GM21529 (cell line): ENCODE measurements at regions not wholly inside any gene's neighbourhood (a gene's known extent, or its start where the extent isn't known, plus 50 kb on each side); places are given as distances from the start of the nearest gene placed in this dataset.

Experiments
- ATAC-seq: cut with Tn5 transposase; IDR thresholded peaks from one replicate; pipeline ENCODE4 v1.9.1; 2021; ENCODE audit not compliant: unreplicated experiment

DNA sequence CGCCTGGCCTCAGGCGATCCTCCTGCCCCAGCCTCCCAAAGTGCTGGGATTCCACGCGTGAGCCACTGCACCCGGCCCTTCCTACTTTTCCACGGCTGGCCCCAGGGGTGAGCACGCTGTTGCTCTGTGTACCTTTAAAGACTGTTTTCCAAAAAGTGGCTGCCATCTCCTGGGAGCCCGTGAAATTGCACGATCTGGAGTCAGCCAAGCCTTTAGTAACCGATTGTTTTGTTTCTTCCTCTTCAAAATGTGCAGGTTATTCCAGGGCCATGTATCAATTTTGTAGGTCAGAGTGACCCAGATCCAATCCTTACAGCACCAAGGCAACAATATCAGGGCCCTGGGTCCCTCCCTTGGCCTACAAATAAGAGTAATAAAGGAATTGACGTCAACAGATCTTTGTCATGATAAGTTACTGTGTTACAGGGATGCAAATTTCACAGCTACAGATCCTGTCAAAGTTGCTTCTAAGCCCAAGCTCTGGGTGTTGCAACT is 135.6 kb upstream of the ZNF236 start:
- ATAC-seq: peak; percentile 59

DNA sequence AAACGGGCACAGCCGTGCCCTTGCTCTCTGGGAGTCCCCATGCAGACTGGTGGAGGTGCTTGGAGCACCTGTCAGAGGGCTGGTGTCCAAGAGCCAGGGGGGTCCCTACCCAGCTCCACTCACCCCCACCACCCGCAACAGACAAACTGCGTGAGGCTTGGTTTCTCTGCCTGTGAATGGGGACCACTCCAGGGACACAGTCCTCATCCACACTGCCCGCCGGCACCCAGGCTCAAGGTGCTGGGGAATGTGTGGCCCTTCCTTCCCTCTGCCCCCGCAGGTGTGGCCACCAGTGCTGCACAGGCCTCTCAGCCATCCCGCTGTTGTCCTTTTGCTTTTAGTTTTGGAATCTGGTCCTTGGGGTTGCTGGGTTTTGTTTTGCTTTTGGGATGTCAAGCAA is 136.5 kb upstream of the ZNF236 start:
- no peak for ATAC-seq

DNA sequence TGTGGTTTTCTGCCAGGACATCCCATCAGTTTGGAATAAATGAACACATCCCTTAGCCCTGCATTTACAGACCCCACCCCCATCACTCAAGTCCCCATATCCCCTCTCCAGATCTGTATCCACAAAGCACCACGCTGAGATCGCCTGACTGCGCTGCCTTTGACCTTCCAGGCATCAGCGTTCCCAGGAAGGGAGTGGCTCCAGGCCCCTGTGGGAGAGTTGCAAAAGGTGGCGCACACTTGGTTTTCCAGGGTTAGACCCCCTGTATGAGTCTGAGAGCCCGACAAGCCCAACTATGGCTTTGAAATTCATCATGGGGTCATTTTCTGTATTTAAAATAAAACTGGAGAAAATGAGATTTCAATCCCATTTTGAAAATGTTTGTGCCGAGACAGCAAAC is 137.0 kb upstream of the ZNF236 start:
- ATAC-seq: no peak

DNA sequence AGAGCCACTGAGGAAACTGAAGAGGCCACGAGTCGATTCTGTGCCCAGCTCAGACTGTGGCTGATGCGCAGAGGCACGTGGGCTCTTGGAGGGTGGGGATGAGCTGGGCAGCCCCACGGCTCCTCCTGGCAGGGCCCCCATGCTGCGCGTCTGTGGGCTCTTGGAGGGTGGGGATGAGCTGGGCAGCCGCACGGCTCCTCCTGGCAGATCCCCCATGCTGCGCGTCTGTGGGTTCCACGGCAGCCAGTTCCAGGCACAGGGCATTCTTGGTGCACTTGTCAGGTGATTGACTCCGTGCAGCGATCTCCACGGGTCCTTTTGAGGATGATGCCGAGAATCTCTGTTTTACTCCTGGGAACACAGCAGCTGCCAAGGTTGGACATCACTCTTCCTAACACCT is 138.1 kb upstream of the ZNF236 start:
- ATAC-seq: no peak

DNA sequence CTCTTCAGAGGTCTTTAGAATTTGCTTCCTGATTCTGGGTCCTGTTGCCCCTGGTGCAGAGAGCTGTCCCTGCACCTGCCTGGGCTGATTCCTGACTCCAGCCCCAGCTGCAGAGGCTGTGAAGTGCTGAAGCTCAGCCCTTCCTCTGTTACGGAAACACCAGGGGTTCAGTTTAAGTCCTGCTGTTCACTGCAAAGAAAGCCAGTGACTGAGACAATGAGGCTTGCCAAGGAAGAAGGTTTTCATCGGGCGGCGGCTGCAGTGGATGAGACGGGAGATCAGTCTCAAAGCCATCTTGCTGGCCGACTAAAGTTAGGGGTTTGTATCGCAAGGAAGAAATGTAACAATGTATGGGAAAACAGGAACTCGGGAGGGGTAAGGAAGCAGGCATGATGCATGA is 142.4 kb upstream of the ZNF236 start:
- no peak for ATAC-seq

DNA sequence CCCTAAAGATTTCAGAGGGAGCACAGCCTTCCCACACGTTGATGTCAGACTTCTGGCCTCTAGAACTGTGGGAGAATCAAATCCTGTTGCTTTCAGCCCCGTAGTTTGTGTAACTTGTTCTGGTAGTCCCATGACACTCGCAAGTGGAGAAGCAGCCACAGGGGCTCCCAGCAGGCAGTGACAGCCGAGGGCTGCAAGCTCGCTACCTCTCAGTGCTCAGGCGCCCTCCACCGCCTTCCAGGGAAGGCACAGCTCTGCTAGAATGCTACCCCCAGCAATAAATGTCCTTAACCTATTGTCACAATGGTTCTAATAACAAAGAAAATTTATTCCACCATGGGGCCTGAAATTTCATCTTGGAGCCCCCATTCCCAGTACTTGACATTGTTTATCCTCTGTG is 143.1 kb upstream of the ZNF236 start:
- ATAC-seq: no peak

DNA sequence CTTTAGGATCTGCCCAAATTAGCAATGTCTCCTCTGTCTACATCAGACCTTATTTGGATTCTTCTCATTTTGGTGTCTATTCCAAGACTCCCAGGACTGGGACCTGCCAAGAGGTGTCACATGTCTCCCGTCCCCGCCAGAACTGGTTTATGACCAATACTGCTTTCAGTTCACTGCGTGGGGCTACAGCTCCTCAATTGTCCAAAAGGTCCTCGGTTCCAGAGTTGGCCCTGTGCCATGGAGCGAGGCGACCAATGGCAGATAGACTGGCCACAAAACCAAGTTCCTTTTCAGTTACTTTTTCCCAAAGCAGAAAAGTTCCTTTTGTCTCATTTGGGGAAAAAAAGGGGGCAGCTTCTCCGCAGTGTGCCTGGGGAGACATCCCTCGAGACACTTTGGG is 144.1 kb upstream of the ZNF236 start:
- ATAC-seq: no peak

DNA sequence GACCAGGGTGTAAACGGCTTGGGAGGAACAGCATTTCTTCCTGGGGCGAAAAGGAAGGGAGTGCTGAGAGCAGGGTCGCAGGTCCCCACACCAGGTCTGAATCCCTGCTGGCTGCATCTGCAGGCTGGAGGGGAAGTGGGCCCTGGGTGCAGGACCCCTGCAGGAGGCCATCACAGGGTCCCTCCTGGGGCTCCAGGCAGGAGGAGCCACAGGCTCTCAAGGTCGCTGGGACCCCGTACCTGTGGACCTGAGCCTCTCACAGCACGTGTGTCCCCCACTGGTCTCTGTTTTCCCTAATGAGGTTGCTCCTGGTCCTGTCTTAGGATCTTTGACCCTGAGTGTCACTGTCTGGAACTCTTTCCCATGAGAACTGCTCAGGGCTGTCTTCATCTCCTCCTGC is 147.8 kb upstream of the ZNF236 start:
- no peak for ATAC-seq

DNA sequence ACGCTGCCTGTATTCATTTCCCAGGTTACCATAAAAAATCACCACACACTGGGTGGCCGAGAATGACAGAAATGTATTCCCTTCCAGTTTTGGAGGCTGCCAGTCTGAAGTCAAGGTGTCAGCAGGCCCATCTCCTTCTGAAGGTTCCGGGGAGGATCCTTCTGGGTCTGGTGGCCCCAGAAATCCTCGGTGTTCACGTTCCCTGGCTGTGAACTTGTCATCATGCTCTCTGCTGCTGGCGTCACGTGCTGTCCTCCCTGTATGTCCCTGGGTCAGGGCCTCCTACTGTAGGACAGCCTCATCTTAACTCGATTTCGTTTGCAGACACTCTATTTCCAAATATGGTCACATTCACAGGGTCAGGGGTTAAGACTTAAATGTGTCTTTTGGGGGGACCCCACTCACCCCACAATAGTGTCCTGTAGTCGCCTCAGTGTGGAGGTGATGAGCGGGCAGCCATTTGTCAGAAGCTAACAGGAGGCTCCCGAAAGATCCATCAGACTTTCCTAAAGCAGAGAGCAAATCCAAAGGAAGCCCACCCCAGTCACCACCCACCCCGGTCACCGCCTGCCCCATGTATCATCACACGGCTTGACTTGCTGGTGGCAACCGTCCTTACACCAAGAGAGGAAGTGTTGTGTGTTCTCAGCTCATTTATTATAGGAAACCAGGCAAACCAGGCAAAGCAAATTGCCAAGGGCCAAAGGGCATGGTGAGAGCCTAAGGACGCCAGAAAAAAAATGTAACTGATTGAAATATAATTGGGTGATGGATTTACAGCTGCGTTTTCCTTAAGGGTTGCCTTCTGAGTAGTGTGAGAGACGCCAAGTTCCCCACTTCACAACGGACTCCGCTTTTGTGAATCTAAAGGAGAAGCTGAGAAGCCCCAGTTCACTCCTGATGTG is 148.8 kb upstream of the ZNF236 start:
- no peak for ATAC-seq

DNA sequence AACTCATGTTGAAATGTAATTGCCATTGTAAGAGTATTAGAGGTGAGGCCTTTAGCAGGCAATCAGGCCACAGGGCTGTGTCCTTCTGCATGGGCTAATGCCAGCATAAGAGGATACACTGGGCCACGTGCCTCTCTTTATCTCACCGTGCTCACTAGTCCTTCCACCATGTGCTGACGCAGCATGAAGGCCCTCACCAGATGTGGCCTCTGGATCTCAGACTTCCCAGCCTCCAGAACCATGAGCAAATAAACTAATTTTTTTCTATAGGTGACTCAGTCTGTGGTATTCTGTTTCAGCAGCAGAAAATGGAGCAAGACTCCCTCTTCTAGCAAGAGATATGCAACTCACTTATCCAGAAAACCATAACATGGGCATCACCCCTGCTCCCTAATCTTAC is 149.7 kb upstream of the ZNF236 start:
- no peak for ATAC-seq

DNA sequence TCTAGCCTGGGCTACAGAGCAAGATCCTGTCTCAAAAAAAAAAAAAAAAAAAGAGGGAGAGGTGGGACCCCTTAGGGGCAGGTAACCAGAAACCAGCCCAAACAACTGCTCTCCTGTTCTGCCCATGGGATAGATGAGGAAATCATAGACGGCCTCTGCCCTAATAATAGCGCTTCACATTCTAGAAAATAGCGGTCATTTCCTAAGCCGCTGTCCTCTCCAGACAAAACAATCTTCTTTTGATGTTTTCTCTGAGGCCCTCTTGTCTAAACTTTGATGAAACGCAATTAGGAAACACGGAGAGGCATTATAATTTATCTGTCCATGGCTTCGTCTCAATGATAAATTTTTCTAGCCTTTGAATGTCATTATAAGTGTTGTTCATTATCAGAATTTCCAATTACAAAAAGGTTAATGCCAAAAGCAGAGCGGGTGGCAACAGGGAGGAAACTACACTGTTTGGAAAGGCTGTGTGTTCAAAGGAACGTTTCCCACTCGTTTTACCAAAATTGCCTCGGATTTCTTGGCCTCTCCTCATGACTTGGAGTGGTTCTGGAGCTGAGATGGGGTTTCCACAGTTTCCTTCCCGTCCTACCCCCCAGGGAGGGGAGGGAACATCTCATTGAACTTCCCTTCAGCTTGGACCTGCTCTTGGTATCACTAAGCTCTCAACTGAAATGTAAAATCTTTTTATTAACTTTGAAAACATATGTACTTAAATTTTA is 151.6 kb upstream of the ZNF236 start:
- no peak for ATAC-seq

DNA sequence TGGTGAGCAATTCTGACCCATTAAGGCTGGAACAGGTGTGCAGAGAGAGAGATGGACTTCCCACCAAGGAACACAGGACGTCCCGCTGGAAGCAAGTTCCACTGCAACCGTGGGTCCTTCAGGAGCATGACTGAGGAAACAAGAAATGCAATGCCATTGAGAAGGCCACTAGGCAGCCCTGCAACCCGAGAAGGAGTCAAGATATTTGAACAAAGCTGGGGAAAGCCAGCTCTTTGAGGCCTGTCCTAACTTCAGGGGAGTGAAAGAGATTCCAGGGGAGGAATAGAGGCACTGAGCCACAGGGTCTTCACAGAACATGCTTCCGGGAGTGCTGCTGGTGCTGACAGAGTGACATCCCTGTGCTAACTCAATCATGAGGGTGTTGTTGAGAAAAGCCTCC is 153.8 kb upstream of the ZNF236 start:
- no peak for ATAC-seq

DNA sequence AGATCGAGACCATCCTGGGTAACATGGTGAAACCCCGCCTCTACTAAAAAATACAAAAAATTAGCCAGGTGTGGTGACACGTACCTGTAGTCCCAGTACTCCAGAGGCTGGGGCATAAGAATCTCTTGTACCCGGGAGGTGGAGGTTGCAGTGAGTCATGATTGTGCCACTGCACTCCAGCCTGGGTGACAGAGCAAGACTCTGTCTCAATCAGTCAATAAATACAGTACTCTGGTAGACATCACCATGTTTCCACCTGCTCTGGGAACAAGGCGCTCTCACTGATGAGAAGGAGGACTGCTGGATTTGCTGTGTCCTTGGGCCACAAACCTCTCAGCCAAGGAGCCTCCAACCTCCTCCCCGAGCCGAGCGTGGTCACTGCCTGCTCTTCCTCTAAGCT is 154.2 kb upstream of the ZNF236 start:
- no peak for ATAC-seq

DNA sequence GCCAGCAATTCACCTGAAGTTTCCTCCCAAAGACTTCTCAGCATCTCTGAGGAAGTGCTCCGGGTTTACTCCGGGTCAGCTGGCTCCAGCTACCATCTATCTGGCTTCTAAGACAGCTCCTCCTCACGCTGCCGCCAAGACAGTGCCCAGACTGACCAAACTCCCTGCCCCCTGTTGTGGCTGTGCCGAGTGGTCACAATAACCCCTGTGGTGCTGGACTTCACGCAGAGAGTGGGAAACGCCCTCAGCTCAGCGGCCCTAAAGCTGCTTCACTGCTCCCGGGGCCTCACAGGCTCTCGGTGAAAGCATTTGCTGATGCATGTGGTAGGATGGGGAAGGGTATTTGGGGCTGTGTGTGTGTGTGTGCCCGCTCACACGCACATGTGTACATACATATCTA is 154.8 kb upstream of the ZNF236 start:
- no peak for ATAC-seq

DNA sequence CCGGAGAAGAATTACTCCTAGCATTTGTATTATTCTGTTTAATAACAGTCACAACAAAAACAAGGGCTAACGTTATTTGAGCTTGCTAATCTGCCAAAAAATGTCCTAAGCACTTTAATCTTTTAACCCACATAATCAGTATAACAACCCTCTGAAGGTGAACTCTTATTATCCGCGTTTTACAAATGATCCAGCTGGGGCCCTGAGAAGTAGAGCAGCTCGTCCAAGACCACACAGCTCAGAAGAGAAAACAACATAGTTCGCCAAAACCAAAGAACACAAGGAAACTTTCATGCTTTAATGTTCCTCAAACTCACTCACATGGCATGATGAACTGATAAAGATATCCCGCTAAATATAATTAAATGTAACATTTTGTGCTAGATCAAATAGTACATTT is 159.7 kb upstream of the ZNF236 start:
- no peak for ATAC-seq

DNA sequence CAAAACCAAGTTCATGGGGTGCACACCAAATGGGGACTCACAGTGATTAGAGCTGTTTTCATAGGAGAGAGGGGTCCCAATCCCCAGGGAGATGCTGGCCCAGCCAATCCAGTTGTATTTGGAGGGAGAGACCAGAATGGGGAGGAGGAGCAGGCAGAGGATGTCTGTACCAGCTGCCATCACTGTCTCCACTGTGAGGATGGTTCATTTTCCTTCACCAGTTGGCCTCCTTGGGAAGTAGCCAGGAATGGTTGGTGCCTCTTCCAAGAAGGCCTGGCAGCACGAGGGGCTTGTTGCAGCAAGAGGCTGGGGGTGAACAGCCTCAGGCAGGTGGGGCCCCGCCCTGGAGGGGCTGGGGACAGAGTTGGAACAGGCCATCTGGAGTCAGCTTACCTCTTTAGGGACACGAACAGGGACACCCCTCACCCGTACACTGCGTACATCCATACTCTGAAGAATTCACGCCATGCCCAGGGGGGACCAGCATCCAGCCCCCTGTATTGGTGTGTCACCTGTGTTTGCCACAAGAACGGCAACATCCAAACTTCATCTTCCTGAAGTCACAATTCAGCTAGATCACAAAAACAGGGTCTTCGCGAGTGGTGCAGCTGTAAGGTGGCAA is 161.7 kb upstream of the ZNF236 start:
- ATAC-seq: no peak

DNA sequence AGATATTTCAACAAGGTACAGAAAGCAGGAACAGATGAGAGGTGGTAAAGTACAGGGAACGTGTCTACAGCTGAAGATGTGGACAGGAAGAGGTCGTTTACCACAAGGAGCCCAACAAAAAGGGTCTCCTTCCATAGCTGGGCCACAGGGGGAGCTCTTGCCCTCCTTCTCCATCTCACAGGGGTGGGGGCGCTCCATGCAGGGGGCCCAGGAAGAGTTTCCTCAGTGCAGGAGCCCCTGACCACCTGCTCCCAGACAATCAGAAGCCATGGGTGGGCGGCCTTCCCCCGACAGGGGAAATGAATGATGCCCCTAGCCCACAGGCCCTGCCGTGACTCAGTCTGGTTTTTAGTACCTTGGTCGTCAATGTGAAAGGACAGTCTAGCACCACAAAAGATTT is 163.6 kb upstream of the ZNF516 start:
- ATAC-seq: no peak

DNA sequence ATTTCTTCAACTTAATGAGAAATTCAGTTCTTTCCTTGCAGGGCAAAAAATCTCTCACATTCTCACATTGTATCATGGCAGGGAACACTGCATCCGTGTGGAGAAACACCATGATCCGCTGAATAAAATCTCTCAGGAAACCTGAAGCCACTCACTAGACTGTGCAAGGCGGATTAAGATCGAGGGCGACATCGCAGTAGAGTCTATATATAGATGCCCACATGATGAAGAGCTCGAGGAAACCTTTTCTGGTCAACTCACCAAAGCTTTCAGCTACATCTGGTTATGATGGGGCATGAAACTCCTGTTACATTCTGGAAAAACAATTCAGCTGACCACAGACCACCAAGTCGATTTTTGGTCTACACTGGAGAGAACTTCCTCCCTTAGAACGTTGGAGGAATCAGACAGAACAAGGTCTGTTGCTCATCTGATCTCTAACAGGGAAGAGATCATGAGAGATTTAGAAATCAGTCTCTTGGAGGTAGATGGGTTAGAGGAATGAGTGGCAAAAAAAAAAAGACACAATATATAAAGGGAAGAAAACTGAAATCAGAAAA is 162.9 kb upstream of the ZNF516 start:
- ATAC-seq: no peak

DNA sequence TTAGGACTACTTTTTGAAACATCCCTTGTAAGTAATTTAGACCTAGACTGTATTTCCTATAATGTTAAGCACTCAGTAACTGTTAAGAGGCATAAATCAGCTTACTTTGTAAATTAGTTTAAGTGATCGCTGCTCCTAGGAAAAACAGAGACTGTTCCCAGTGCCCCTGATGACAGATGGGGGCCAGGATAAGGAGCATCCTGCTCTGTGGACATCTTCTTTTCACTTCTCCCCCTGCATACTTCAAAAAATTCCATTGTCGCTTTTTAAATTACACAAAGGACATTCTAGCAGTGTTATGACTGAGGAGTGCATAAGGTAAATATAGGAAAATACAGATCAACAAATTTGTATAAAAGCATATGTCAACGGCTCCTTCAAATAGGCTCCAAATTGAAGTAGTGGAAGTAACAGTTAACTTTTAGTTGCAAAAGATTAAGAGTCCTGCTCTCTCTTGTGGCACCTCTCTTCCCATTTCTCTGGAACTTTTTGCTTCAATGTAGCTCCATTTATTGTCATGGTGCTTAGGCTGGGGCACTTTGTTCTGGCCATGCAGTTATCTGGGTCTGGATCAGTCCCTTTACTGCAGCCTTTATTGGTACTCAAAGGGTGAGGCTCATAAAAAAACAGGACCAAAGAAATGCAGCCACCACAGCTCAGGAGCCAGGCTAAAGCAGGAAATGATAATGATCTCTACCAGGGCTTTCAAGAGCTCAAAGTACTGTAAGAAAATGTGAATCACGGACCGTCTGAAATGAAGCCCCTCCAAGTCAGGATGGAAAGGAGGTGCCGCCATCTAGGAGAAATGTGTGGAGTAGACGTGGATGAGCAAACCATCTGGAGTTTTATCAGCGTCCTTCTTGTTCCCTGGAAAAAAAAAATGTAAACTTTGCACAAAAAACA is 162.1 kb upstream of the ZNF516 start:
- ATAC-seq: no peak

DNA sequence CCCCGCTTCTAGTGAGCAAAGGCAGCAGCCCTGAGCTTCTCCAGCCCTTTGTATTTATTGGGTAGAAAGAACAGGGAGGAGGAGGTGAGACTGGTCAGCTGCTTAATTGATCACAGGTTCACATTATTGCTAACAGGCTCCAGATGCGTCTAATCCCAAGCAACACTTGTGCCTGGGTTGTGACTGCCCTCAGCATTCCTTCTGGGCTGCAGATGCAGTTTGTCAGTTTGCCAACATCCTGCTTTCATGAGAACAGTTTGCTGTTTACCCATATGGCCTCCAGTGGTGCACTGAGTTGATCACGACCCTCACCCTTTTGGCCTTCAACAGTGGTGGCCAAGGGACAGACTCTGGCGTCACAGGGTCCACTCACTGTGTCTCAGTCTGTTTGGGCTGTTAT is 159.5 kb upstream of the ZNF516 start:
- no peak for ATAC-seq

DNA sequence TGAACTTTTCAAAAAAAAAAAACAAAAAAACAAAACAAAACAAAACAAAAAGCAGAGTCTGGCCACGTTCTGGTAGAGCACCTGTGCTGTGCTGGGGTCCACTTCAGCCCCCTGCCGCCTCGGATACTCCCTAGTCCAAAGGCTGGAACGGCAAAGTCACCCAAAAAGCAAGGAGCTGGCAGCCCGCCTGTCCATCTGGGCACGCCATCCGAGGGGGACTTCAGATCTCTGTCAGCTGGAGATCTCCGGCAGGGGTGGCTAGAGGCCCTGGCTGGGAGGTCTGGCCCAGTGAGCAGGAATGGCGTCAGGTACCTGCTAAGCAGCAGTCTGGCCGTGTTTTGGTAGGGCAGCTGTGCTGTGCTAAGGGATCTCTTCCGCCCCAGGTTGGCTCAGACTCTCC is 152.3 kb upstream of the ZNF516 start:
- ATAC-seq: no peak
